ENCODE measurements at regions not wholly inside any gene's neighbourhood (a gene's known extent, or its start where the extent isn't known, plus 50 kb on each side); places are given as distances from the start of the nearest gene placed in this dataset.

GRCh38 chr22:49212466-49212865, 615.2 kb downstream of the BRD1 start:
- BruUV-seq (replicated peaks), result no TSS peak
- POLR2A ChIA-PET (ENCODE audit: unreplicated experiment), result no interaction called here
- Histone ChIP-seq H3F3A (ENCODE audit: low read length, unreplicated experiment) (no peaks in the 10 kb centered on the region), H3K4me3 (ENCODE audit: low read length) (no peak overlapping the region), H3K9me3 (ENCODE audit: low read length) (no peaks in the 10 kb centered on the region), H3K4me1 (ENCODE audit: insufficient read depth, low read length) (no peaks in the 10 kb centered on the region), H4K20me1 (ENCODE audit: low read length) (no peaks in the 10 kb centered on the region), H3K4me2 (ENCODE audit: low read length) (no peak overlapping the region), H3K9me2 (replicated peaks; ENCODE audit: low read length) (no peaks in the 10 kb centered on the region), H3K27ac (ENCODE audit: low read length) (no peak overlapping the region), H3K36me3 (ENCODE audit: low read depth, low read length) (no peaks in the 10 kb centered on the region), H2AFZ (ENCODE audit: low read length) (no peak overlapping the region), H3K9ac (ENCODE audit: low read length) (no peak overlapping the region), H3K79me2 (ENCODE audit: low read length) (no peaks in the 10 kb centered on the region), H3K27me3 (ENCODE audit: low read length) (no peaks in the 10 kb centered on the region)
- ATAC-seq, result no peak
- DNase-seq, result no peak
- intact Hi-C loops (cut with micrococcal nuclease), result no loop called here
- CTCF ChIA-PET, result no interaction called here
- TF ChIP-seq EZH2phosphoT487 (IDR thresholded peaks at IDR 0.05; ENCODE audit: borderline replicate concordance, low read length) (no peak), CTCF (conservative IDR thresholded peaks at IDR 0.05; ENCODE audit: low read depth, low read length) (no peak), EZH2 (IDR thresholded peaks at IDR 0.05; ENCODE audit: low read length, unreplicated experiment) (no peak)

GRCh38 chr22:49212002-49212401, 615.7 kb downstream of the BRD1 start:
- Histone ChIP-seq H3K27ac (ENCODE audit: low read length) (no peak overlapping the region), H3K9me2 (replicated peaks; ENCODE audit: low read length) (no peaks in the 10 kb centered on the region), H3K9me3 (ENCODE audit: low read length) (no peaks in the 10 kb centered on the region), H3K36me3 (ENCODE audit: low read depth, low read length) (no peaks in the 10 kb centered on the region), H3F3A (ENCODE audit: low read length, unreplicated experiment) (no peaks in the 10 kb centered on the region), H2AFZ (ENCODE audit: low read length) (no peak overlapping the region), H3K4me2 (ENCODE audit: low read length) (no peak overlapping the region), H3K27me3 (ENCODE audit: low read length) (no peaks in the 10 kb centered on the region), H3K79me2 (ENCODE audit: low read length) (no peaks in the 10 kb centered on the region), H3K9ac (ENCODE audit: low read length) (no peak overlapping the region), H3K4me1 (ENCODE audit: insufficient read depth, low read length) (no peaks in the 10 kb centered on the region), H3K4me3 (ENCODE audit: low read length) (no peak overlapping the region), H4K20me1 (ENCODE audit: low read length) (no peaks in the 10 kb centered on the region)
- DNase-seq (no peak), ATAC-seq (no peak)
- TF ChIP-seq EZH2 (IDR thresholded peaks at IDR 0.05; ENCODE audit: low read length, unreplicated experiment), result no peak
- CTCF ChIA-PET, result no interaction called here
- intact Hi-C loops (cut with micrococcal nuclease), result no loop called here
- POLR2A ChIA-PET (ENCODE audit: unreplicated experiment), result no interaction called here
- no TSS peak for BruUV-seq (replicated peaks)

- no peak overlapping the region for H2AFZ ChIP-seq (ENCODE audit: low read length)
- H3K9me3 ChIP-seq (ENCODE audit: low read length), result no peaks in the 10 kb centered on the region
- no peak overlapping the region for H3K9ac ChIP-seq (ENCODE audit: low read length)
- no peaks in the 10 kb centered on the region for H3K36me3 ChIP-seq (ENCODE audit: low read depth, low read length)
- H3K4me1 ChIP-seq (ENCODE audit: insufficient read depth, low read length), result no peaks in the 10 kb centered on the region
- TF ChIP-seq EZH2phosphoT487 (IDR thresholded peaks at IDR 0.05; ENCODE audit: borderline replicate concordance, low read length), result no peak
- TF ChIP-seq CTCF (conservative IDR thresholded peaks at IDR 0.05; ENCODE audit: low read depth, low read length), result no peak
- no peak for TF ChIP-seq EZH2 (IDR thresholded peaks at IDR 0.05; ENCODE audit: low read length, unreplicated experiment)
- no peak overlapping the region for H3K27ac ChIP-seq (ENCODE audit: low read length)
- H3K79me2 ChIP-seq (ENCODE audit: low read length), result no peaks in the 10 kb centered on the region
- intact Hi-C loops (cut with micrococcal nuclease), result no loop called here
- ChIA-PET POLR2A (ENCODE audit: unreplicated experiment) (no interaction called here), CTCF (no interaction called here)
- H3K9me2 ChIP-seq (replicated peaks; ENCODE audit: low read length), result no peaks in the 10 kb centered on the region
- H3K27me3 ChIP-seq (ENCODE audit: low read length), result no peaks in the 10 kb centered on the region
- H3F3A ChIP-seq (ENCODE audit: low read length, unreplicated experiment), result no peaks in the 10 kb centered on the region
- H4K20me1 ChIP-seq (ENCODE audit: low read length), result no peaks in the 10 kb centered on the region
- DNase-seq (no peak), ATAC-seq (no peak)
- no peak overlapping the region for H3K4me2 ChIP-seq (ENCODE audit: low read length)
- BruUV-seq (replicated peaks), result no TSS peak
- no peak overlapping the region for H3K4me3 ChIP-seq (ENCODE audit: low read length)
Observed at GRCh38 chr22:49211176-49211575, 616.5 kb downstream of the BRD1 start.

Measured in PC-3 (cell line).